Activated CD4-positive, alpha-beta T cell treated with anti-CD3 and anti-CD28 coated beads, Interleukin-2, amount 50 U/mL, for 4 hours (primary cell): ENCODE measurements at regions not wholly inside any gene's neighbourhood (a gene's known extent, or its start where the extent isn't known, plus 50 kb on each side); places are given as distances from the start of the nearest gene placed in this dataset.

Source experiments
- DNase-seq, 2 experiments: peaks; one replicate each; pipeline ENCODE4 v3.0.0-alpha.2; 2020

DNA sequence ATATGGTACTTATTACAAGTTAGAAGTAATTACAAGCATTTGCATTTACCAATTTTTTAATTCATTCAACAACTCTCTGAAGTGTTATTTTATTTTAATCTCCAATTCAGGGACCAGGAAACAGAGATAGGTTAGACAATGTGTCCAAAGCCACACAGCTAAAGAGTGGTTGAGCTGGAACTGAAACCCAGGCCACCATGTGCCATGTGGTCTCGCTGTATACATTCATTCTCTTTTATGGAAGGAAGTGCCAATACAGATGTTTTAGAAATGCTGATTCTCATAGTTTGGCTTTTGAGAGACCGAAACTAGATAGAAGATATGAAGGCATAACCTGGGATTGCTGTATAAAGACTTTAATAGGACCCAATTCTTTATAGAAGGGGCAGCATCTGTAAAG lies 684.6 kb upstream of the ID2 start:
- no peak for DNase-seq

DNA sequence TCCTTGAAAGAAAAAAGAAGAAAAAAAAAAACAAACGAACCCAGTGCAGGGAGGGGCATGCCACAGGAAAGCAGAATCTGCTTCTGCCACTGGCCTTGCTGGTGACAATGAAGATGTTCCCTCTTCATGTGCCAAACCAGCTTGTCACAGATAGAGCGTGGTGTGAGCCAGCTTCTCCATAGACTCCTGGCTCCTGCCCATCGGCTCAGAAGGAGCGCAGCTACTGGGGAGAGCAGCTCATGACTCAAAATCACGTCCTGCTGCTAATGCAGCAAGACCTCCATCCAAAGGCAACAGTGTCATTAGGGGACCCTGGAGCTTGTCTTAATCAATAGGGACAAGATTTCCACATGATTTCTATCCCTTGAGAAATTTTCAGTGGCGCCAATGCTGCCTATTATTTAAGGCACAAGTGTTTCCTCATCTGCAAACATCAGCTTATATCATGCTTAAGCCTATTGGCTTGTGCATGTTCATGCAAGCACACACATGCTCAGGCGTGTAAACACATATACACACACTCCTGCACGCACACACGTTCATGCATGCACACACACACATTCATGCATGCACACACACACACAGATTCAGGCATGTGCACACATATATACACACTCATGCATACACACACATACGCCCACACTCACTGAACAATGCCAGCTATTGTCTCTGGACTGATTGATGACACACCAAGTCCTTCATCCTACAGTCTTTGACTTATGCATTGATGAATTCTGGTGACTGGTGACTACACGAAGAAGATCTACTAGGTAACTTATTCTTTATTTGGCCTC lies 682.0 kb upstream of the ID2 start:
- DNase-seq, result no peak

DNA sequence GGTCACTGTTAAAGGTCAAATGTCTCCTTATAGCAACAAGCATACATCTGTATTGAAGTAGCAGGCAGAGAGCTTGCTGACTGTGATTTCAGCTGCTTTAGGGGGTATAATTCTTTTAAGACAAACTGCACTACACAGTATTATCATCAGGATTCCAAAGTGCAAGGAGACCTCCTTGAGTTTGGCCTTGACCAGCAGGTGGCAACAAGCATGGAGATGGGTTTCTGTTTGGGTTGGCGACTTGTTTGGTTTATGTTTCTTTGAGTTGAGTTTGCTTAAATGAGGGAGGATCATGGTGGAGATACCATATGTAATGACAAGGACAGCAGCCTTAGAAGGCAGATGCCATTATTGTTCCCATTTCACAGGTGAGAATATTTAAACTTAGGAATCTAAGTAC lies 681.0 kb upstream of the ID2 start:
- DNase-seq, result no peak

DNA sequence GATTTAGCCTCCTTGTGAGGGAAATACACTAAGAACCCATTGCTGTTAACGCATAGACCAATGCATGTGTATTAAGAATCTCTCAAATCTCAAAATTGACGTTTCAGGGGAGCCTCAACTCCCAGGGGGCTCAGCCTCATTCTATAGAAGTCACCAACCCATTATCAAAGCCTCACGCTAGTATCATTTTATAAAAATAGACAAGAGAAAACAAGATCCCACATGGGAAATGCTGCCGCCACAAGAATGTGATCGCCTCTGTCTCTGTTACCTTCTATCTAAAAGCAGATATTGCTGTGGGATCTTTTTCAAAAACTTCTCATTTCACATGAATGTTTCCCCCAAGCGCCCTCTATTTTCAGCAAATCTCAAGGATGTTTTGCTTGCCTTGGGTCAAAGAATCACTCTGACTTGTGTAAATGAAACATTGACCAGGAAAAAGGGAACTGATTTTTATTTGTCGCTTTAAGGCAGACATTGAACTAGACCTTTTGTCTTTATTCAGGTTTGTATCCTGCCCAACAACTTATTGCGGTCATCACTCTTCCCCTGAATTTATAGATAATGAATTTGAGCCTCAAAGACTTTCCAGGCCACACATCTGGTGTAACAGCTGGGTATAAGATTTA lies 679.0 kb upstream of the ID2 start:
- no peak for DNase-seq

DNA sequence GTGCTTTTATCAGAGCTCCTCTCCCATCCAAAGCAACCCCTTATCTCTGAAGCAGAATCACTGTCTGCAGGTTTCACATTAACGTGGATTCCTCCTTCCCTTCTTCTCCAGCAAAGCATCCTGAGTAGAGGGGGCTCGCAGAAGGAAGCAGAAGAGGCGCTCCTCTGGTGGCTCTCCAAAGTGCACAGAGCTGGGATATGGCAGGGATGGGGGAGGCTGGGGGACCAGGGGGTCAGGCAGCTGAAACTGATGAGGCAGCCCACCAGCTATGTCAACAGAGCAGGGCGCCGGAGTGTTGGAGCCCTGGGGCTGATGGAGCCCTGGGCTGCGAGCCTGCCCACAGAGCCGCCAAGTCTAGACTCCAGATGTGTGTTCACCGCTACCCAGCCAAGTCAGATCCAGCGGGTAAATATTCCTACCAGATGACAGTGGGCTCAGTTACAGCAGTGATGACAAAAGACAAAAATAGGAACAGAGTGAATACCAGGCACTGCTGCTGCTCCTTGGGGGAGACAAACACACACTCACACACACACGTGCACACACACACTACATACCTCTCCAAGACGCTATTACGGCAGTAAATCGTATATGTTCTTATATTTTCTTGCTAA lies 678.3 kb upstream of the ID2 start:
- no peak for DNase-seq

DNA sequence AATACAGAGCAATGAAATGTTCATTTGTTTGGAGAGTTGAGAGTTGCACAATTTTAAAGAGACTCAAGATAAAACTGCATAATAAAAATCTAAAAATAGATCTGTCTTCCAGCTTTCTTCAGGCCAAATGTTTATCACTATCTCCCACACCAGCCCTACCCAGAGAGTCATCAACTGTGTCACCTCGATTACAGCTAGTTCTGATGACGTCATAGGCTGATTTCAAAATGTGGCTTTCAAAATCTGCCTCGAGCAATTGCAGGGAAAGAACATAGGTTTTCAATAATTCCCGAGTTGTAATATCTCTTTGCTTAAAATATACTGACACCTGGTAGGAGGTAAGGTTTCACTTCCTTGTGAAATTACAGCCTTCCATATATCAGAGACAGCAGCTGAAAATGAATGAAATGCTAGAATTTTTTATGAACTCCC lies 677.6 kb upstream of the ID2 start:
- DNase-seq, result no peak

DNA sequence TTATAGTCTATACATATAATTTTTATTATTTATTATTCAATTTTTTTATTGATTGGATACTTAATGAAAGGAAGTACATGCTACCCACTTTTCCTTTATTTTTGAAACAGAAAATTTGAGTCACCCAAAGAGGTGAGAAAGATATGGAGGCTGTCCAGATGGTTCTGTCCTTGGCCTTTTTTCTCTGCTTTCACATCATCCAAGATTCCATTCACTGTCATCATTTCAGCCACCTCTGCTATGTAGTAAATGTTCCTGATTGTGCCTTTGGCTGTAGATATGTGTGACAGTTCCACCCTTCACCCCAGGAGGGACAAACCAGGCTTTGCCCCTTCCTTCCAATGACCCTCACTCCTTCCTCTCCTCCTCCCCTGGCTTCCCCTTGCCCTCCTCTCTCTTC lies 675.7 kb upstream of the ID2 start:
- DNase-seq, result no peak

DNA sequence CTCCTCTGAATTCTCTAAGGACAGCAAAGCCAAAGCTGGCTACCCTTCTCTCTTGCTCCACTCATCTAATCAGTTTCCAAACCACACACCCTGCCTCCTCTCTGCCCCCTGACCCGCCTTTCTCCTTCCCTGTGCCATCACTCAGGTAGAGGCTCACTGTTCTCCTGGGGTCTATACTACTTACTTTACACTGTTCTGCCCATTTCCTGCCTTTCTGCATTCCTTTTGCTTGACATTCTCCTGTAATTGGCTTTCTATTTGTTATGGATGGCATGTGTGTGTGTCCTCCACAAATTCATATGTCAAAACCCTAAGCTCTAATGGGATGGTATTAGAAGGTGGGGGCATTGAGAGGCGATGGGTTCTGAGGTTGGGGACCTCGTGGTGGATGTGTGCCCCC lies 675.2 kb upstream of the ID2 start:
- DNase-seq, result no peak

DNA sequence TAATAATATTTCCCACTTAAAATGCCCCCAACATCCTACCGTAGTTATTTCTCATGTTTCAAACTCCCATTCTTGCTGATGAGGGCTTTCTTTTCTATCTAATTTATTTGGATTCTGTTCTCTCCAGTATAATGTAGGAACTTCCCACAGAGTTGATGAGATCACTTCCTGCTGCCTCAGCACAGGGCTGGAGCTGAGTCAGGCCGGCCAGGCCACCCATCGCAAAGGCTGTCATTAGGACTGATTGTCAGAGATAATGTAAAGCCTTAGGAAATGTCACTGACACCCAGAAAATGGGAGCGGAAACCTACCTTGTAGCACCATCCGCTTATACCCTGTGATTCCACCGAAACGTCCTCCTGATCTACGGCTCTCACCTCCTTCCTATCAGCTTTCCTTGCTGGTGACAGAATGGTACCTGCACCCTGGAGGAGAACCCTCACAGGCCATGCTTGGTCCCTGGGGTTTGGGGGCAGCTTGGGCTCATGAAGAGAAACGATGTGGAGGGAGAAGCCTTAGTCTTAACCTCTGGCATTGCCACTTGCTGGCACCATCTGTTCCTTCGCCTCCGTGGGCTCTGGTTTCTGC lies 672.8 kb upstream of the ID2 start:
- DNase-seq, result no peak

DNA sequence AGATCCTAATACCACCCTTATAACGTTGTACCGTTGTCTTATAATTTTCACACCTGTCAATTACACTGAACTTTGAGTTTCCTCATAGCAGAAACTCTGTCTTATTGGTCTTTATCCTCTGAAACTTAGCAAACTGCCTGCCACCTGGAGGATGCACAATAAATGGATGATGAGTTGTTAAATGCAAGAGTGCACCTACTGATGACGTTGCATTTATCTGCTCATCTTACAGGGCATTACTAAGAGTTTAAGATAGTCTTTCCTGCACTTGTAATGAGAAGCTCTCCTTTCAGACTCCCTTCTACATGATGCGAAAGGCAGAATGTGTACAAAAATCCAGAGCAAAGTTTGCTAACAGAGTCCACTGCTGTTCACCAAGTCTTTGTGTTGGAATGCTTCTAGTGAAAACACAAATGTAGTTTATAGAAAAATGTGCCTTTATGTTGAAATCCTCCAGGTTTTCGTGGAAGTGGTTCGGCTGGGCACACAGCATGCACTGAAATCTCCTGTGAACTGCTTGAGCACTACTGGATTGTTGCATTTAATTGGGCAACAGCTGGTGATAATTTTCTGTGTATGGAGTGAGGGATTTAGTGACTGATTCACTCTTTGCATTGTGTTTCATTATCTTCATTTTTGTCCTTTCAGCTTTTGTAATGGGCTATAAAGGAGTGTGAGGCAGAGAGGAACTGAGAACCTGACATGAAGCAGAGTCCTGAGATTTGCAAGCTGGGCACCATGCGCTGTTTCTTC lies 665.8 kb upstream of the ID2 start:
- DNase-seq, result no peak

DNA sequence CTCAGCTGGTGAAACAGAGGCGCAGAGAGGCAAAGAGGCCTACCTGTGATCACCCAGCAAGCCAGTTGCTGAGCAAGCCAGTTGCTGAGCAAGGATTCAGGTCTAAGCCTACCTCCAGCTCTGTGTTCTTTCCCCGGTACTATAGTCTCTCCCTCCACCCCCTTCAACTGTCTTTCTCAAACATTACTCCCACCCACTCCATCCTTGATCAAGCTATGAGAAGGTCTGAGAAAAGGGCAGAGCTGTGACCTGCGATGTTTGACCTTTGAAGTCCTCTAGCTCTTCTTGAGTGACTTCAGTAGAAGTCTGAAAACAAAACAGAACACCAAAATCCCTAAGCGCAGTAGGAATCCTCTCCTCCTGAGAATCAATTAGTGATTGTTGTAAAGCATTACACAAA lies 665.2 kb upstream of the ID2 start:
- DNase-seq, result no peak

DNA sequence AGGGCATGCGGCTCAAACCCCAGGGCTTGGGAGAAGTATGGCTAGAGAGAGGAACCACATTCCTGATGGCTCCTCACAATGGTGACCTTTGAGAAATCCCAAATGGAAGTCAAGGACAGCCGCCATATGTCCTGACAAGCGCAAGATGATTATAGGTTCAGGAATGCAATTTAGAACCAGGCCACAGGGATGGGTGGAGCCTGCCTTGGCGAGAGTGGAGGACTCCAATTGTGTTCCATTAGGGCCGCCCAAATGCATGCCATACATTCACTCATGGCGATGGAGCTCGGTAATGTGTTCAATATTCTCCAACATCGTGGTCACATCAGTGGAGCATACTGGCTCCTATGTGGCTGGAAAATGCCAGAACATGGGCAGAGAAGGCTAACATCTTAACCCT lies 662.9 kb upstream of the ID2 start:
- no peak for DNase-seq

DNA sequence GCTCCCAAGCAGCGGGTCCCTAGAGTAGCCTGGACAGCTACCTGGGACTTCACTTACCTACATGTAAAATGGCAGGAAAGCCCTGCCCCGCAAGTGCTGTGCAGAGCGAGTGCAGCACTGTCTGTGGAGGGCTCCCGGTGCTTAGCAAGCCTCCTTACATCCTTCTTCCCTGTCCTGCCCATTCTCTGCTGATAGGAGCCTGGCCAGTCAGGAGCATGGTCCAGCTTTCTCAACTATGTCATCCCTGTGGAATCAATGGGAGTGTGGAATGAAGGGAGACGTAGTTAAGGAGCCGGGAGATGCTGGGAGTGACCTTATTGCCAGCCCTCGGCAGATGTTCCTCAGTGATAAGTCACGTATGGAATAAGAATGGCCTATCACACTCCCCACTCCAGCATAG lies 661.9 kb upstream of the ID2 start:
- DNase-seq, result no peak

DNA sequence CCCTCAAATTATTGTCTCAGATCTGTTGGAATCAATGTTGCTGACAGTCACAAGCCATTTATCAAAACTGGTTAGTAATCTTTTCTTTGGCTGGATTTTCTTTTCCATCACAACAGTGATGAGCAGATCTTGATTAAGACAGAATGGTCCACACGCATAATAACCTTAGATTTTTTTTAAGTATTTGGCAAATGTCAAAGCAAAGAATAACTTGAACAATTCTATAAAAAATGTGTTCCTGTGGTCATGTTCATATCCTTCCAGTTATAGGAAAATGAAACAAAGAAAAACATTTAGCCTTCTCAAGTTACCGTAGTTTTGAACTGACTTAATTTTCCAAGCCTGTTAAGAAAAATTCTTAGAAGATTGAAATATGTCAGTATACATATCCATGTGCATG lies 659.9 kb upstream of the ID2 start:
- no peak for DNase-seq

DNA sequence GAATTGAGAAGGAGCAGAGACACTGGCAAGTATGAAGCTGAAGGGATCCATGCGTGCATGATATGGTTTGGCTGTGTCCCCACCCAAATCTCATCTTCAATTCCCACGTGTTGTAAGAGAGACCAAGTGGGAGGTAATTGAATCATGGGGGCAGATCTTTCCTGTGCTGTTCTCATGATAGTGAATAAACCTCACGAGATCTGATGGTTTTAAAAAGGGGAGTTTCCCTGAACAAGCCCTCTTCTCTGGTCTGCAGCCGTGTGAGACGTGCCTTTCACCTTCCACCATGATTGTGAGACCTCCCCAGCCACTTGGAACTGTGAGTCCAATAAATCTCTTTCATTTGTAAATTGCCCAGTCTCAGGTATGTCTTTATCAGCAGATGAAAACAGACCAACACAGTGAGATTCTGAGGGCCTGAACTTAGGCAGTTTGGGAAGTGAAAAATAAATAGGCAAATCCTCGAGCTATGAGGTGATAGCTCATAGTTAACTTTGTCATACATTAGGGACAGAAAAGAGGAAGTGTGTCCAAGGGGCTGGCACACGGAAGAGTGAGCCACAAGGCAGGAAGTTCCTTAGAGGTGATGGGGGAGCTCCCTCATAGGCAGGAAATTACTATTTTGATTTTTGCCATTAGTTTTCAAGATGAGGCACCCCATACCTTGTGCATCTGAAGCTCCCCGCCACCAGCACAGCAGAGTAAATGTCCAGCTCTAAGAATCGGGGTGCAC lies 658.8 kb upstream of the ID2 start:
- no peak for DNase-seq

DNA sequence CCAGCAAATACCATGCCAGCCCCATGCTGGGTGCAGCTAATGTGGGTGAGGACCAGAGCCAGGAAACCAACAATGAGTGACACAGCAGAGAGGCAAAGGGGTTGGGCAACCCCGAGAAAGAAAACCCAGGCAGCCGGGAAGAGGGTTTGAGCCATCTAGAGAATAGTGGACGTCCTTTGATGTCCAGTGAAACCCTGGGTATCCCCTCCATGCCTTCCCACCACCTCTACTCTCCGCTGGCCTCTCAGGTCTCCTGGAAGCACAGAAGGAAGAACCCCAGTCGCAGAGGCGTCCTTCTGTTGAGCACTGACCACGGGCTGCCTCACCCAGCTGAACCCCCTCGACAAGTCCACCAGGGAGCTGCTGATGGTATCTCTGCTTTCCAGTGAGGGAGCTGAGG lies 657.4 kb upstream of the ID2 start:
- DNase-seq, result no peak

DNA sequence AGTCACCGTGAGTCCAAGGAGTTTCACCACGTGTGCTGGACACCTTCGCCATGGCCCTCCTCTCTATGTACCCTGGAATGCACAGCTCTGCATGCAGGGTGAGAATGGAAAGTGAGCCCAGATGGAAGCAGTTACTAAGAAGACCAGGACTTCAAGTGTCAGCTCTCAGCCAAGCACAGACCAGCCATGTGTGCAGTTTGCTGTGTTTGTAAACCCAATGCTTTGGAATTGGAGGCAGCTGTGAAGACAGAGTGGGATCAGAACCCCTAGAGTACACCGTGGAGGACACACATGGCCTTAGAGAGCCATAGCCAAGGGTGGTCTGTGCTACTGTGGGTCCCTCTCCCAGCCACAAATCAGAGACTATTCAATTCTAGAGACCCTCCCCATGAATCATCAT lies 655.5 kb upstream of the ID2 start:
- no peak for DNase-seq

DNA sequence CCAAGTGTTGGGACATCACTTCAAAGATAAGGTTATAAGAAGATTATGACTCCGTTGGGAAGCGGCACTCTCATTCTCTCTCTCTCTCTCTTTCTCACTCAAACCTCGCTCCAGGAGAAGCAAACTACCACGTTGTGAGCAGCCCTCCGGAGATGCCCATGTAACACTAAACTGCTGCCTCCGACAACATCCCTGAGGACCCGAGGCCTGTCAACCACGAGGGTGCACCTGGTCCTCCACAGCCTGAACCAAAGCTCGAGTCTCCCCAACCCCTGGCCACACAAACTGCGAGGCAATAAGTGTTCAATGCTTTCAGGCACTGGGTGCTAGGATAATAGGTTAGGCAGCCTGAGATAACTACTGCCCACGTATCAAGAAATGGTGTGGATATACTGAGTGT lies 654.5 kb upstream of the ID2 start:
- no peak for DNase-seq

DNA sequence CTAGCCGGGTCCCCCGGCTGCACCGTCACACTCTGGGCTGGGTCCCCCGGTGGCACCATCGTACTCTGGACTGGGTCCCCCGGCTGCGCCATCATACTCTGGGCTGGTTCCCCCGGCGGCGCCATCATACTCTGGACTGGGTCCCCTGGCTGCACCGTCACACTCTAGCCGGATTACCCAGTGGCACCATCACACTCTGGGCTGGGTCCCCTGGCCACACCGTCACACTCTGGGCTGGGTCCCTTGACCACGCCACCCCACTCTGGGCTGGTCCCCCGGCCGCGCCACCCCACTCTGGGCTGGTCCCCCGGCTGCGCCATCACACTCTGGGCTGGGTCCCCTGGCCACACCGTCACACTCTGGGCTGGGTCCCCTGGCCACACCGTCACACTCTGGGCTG lies 653.8 kb upstream of the ID2 start:
- no peak for DNase-seq

DNA sequence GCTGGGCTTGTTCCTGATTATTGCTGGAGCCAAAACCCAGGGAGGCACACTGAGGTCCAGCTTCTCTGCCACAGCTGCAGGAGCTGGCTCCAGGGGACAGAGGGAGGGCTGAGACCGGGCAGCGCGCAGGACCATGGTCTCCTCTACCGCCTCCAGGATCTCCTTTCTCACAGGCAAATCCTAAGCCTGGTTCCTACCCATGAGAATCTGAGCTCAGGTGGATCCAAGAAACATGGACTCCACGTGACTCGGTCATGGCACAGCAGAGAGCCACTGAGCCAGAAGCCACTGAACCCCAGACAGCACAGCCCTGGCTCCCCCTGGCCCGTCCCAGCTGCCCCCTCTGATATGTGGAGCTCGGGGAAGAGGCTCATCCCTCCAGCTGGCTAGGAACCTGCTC lies 653.4 kb upstream of the ID2 start:
- DNase-seq, result no peak

DNA sequence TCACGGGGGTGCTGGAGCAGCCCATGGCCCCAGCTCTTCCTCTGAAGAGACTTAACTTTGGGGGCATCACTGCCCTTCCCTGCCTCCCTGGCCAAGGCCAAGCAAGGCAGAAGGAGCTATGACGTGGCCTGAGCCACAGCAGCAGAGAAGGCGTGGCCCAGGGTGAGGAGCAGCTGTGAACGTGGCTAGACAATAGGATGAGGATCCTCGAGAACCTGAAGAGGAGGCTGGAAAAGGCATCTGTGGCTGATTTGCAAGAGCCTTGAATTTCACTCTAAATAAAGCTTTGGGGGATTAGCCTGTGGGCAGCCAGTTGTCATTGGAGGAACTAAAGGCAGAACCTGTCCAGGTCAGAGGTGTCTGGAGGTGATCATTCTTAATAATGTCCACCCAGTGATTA lies 652.9 kb upstream of the ID2 start:
- DNase-seq, result no peak

DNA sequence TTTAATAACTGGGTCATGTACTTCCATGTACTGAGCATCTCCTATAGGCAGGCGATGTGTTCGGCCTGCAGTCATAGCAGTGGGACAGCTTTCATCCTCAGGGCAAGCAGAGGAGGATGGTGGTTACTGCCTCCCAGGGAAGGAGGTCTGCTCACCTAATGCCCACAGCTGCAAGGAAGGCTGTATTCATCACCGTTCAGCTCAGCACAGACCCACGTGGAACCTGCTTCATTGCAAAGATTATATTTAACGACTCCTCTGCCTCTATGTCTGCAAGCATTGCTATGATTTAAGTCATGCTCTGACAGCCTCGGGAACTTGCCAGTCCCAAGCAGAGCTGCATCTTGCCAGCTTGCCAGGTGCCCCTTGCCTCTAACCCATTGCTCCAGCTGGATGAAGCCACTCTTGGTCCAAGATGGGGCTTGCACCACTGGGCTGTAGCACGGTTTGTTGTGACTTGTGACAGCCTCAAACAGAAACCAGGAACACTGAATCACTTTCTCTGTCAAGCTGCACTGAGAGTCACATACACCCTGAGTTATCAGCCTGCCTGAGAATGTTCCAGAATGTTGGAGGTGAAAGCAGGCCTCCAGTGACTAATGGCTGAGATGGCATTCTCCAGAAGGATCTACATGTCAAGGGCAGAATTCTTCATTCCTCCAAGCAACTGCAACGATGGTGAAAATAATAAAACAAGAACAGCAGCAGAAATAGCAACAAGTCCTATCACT lies 651.1 kb upstream of the ID2 start:
- no peak for DNase-seq
